Cerebellar cortex (tissue), 1 donor: ENCODE measurements at regions not wholly inside any gene's neighbourhood (a gene's known extent, or its start where the extent isn't known, plus 50 kb on each side); places are given as distances from the start of the nearest gene placed in this dataset.
"Not testable (repeated sequence)": the region's sequence is repeated elsewhere in the genome, so short reads cannot be mapped to it uniquely, and the experiment has no call there.

ENCODE experiments used
- DNase-seq: peaks from one replicate; pipeline ENCODE4 v3.0.0-alpha.2; 2015; ENCODE audit warnings: low spot score

- no peak for DNase-seq
Measured at GRCh38 chr13:109436055-109436622, 350.2 kb downstream of the IRS2 start.

GRCh38 chr13:109431217-109431616 is 355.2 kb downstream of the IRS2 start:
- DNase-seq, result no peak

GRCh38 chr13:109428146-109428545 is 358.2 kb downstream of the IRS2 start:
- DNase-seq, result no peak

- DNase-seq, result no peak
Measured at GRCh38 chr13:109427695-109428094, 358.7 kb downstream of the IRS2 start.

GRCh38 chr13:109427148-109427547 is 359.2 kb downstream of the IRS2 start:
- DNase-seq, result no peak

GRCh38 chr13:109426690-109426990 is 359.7 kb downstream of the IRS2 start:
- DNase-seq, result no peak

- no peak for DNase-seq
Measured at GRCh38 chr13:109425821-109426689, 360.3 kb downstream of the IRS2 start.

- no peak for DNase-seq
Measured at GRCh38 chr13:109422161-109422560, 364.2 kb downstream of the IRS2 start.

- DNase-seq, result no peak
Measured at GRCh38 chr13:109419896-109420295, 366.5 kb downstream of the IRS2 start.

GRCh38 chr13:109418111-109418510 is 368.3 kb downstream of the IRS2 start:
- no peak for DNase-seq

- DNase-seq, result no peak
Measured at GRCh38 chr13:109416001-109416400, 370.4 kb downstream of the IRS2 start.

- DNase-seq, result no peak
Measured at GRCh38 chr13:109415057-109415456, 371.3 kb downstream of the IRS2 start.

- DNase-seq, result peak; percentile 44
Measured at GRCh38 chr13:109412283-109412901, 374.0 kb downstream of the IRS2 start.

GRCh38 chr13:109410868-109411267 is 375.5 kb downstream of the IRS2 start:
- DNase-seq, result peak; percentile 28

GRCh38 chr13:109408591-109409382 is 377.6 kb downstream of the IRS2 start:
- DNase-seq, result no peak

- no peak for DNase-seq
Measured at GRCh38 chr13:109406376-109406992, 379.9 kb downstream of the IRS2 start.

- no peak for DNase-seq
Measured at GRCh38 chr13:109403012-109403421, 383.4 kb downstream of the IRS2 start.

GRCh38 chr13:109401891-109402290 is 384.5 kb downstream of the IRS2 start:
- no peak for DNase-seq

- DNase-seq, result no peak
Measured at GRCh38 chr13:109401307-109401706, 385.1 kb downstream of the IRS2 start.

GRCh38 chr13:109400624-109401257 is 385.6 kb downstream of the IRS2 start:
- DNase-seq, result peak; percentile 42

- DNase-seq, result no peak
Measured at GRCh38 chr13:109400209-109400608, 386.2 kb downstream of the IRS2 start.

- DNase-seq, result not testable (repeated sequence)
Measured at GRCh38 chr13:109398071-109398470, 388.3 kb downstream of the IRS2 start.
